Kidney epithelial cell (primary cell): ENCODE measurements at regions not wholly inside any gene's neighbourhood (a gene's known extent, or its start where the extent isn't known, plus 50 kb on each side); places are given as distances from the start of the nearest gene placed in this dataset.

Experiments
- DNase-seq: peaks from one replicate; pipeline ENCODE4 v3.0.0-alpha.2; 2010; ENCODE audit warnings: low read depth
- H3K27me3 ChIP-seq: 2 replicates; pipeline ENCODE4 v1.6.0; 2011; ENCODE audit warnings: low read length; ENCODE audit not compliant: control insufficient read depth, insufficient read depth
- H3K36me3 ChIP-seq: 2 replicates; pipeline ENCODE4 v1.5.1; 2011; ENCODE audit warnings: low read length; ENCODE audit not compliant: control insufficient read depth, insufficient read depth
- H3K4me3 ChIP-seq: 2 replicates; pipeline ENCODE4 v1.5.1; 2011; ENCODE audit warnings: low read depth, mild to moderate bottlenecking, control low read depth, low read length
- CTCF ChIP-seq: IDR thresholded peaks from 2 replicates; pipeline ENCODE4 v1.5.1; 2011; ENCODE audit warnings: mild to moderate bottlenecking, moderate library complexity, low read length, control low read depth, inconsistent platforms; ENCODE audit not compliant: insufficient read depth, poor library complexity, severe bottlenecking

GRCh38 chr1:5220421-5220820 is 566.0 kb downstream of the AJAP1 start:
- Histone ChIP-seq H3K27me3 (no peaks in the 10 kb centered on the region), H3K36me3 (no peaks in the 10 kb centered on the region), H3K4me3 (no peak overlapping the region)
- TF ChIP-seq CTCF, result no peak
- DNase-seq, result no peak

GRCh38 chr1:5200006-5200405 is 545.6 kb downstream of the AJAP1 start:
- H3K36me3 ChIP-seq, result no peaks in the 10 kb centered on the region
- H3K4me3 ChIP-seq, result no peak overlapping the region
- DNase-seq, result no peak
- no peaks in the 10 kb centered on the region for H3K27me3 ChIP-seq
- no peak for TF ChIP-seq CTCF

DNA sequence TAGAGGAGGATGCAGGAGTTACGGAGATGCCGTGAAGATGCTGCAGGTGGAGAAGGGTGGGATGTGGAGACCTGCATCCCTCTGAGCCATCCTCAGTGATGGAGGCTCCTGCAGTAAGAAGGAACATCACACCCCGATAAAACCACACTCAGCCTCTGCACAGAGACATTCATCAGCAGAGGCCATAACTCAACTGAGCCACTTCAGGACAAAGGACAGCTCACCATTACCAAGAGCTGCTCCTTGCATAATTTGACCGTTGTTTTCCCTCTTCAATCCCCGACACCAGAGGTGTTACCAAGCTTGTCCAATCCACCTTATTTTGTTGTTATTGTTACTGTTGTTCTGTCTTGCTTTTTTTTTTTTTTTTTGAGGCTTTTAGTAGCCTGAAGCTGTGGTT is 543.9 kb downstream of the AJAP1 start:
- Histone ChIP-seq H3K27me3 (no peaks in the 10 kb centered on the region), H3K36me3 (no peaks in the 10 kb centered on the region), H3K4me3 (no peak overlapping the region)
- TF ChIP-seq CTCF, result no peak
- no peak for DNase-seq

DNA sequence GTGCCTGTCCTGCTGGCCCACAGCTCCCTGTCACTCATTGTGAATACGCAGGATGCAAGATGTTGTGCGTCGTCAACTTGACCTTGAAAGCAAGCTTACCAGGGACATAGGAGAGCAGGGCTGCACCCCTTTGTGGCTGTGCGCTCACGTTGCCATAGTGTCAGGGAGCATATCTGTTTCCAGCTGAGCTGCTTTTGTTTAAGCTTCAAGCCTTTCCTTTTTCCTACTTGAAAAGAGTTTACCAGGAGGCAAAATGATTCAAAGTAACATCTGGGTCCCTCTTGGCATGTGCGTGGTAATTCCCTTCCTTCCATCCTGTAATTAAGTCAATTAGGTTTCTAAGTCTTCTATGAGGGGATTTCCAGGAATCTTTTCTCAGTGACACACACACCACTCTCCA is 537.1 kb downstream of the AJAP1 start:
- Histone ChIP-seq H3K4me3 (no peak overlapping the region), H3K27me3 (no peaks in the 10 kb centered on the region), H3K36me3 (no peaks in the 10 kb centered on the region)
- TF ChIP-seq CTCF, result no peak
- no peak for DNase-seq

- H3K27me3 ChIP-seq, result no peaks in the 10 kb centered on the region
Measured at GRCh38 chr1:5189384-5189783, 535.0 kb downstream of the AJAP1 start.

DNA sequence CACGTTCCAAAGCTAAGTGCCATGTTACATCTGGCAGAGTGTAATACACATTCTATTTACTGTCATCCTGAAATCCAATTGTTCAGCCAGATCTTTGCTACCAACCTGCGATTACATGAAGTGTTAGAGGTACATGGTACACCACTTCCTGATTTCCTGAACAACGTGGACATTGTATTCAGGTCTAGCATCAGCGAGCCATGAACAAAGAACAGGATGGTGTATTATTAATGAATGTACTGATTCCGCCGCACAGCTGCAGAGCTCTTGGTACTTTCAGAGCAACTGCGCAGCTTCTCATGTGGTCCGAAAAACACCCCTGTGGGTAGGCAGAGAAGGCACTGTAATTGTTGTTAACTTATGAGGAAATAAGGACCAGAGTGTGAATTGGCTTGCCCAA is 511.4 kb downstream of the AJAP1 start:
- Histone ChIP-seq H3K27me3 (no peaks in the 10 kb centered on the region), H3K36me3 (no peaks in the 10 kb centered on the region), H3K4me3 (no peak overlapping the region)
- DNase-seq, result no peak
- TF ChIP-seq CTCF, result no peak

More at GRCh38 chr1:5189384-5189783, 535.0 kb downstream of the AJAP1 start:
- H3K36me3 ChIP-seq, result no peaks in the 10 kb centered on the region
- no peak for DNase-seq
- no peak overlapping the region for H3K4me3 ChIP-seq
- no peak for TF ChIP-seq CTCF
